ENCODE measurements at regions not wholly inside any gene's neighbourhood (a gene's known extent, or its start where the extent isn't known, plus 50 kb on each side); places are given as distances from the start of the nearest gene placed in this dataset.
A peak's percentile ranks its signal among the peaks of the same experiment; 100 is the strongest.

DNA sequence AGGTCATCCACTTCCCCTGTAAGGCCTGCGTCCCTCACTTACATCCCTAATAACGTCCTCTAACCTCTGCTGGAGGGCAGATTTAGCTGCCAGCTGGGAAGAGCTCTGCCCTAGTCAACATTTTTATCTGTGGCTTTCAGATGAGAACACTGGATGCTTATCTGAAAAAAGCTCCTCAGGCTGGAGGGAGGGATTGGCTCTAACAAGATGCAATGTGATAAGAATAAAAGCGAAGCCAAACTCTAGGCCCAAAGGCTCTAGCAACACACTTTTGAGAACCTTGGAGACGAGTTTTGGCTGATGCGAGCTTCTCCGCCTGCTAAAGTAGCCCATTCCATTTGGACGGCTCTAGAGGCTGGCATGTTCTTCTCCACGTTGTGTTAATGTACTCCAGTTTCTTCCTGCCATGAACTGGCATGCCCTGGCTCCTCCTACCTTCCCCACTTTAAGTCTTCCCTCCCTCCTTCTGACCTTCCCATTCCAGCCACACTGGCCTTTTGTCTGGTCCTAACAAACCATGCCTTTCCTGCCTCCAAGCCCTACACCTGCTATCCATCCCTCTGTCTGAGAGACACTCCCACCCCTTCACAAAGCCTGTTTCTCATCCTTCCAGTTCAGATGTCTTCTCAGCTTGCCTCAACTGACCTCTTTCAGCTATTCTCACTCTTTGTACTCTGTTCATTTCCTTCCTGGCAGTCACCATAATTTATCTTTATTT lies 62.5 kb upstream of the ATRNL1 start:
- ChIA-PET POLR2A (ENCODE audit: partially characterized antibody) (no interaction called here), CTCF (ENCODE audit: partially characterized antibody) (interaction anchor here (0.5 to 1.3 kb wide), 6 partner anchors 11 to 247 kb away, joined by 3 to 5 read pairs (median 4); no protein-coding TSS in a partner anchor)
- H3K79me2 ChIP-seq (ENCODE audit: control insufficient read depth in 1 of 2, insufficient read depth in 2 of 2, low read length in 2 of 2): no peaks in the 10 kb centered on the region
- H3K23me2 ChIP-seq (ENCODE audit: low read depth, low read length): no peaks in the 10 kb centered on the region
- no peak overlapping the region for H3K4me2 ChIP-seq (ENCODE audit: insufficient read depth in 1 of 2, low read depth in 2 of 2, low read length in 2 of 2)
- H3K56ac ChIP-seq (replicated peaks; ENCODE audit: insufficient read length, low read depth, low read length): no peak overlapping the region
- H3K27me3 ChIP-seq (replicated peaks in 1 of 4; ENCODE audit: control insufficient read depth in 3 of 4, extremely low read depth in 1 of 4, insufficient read depth in 3 of 4, low read length in 3 of 4): no peaks in the 10 kb centered on the region
- H3K4ac ChIP-seq (replicated peaks; ENCODE audit: insufficient read length, low read depth, low read length): no peak overlapping the region
- no peak overlapping the region for H2BK120ac ChIP-seq (replicated peaks; ENCODE audit: low read depth, low read length)
- H4K20me1 ChIP-seq (replicated peaks in 1 of 2; ENCODE audit: control insufficient read depth in 1 of 2, insufficient read depth in 2 of 2, low read length in 2 of 2): no peaks in the 10 kb centered on the region
- H3K14ac ChIP-seq (ENCODE audit: insufficient read length): no peak overlapping the region
- H2BK15ac ChIP-seq (ENCODE audit: low read length): no peak overlapping the region
- FAIRE-seq: no peak
- H4K91ac ChIP-seq (replicated peaks; ENCODE audit: insufficient read length, low read length): no peak overlapping the region
- H3K4me3 ChIP-seq (ENCODE audit: extremely low read depth in 1 of 4, insufficient read depth in 2 of 4, low read depth in 3 of 4, low read length in 4 of 4): no peak overlapping the region
- H4K5ac ChIP-seq (ENCODE audit: insufficient read length, low read depth, low read length): no peak overlapping the region
- WGBS, 2 experiments (ENCODE audit: extremely low coverage in 1 of 2, insufficient coverage in 1 of 2, insufficient read length in 1 of 2, insufficient replicate concordance in 2 of 2, low coverage in 1 of 2, low lambda C conversion rate in 2 of 2, missing lambda C conversion rate in 1 of 2): 84% methylated on average over 8 of the region's 8 CpGs; no CpG with 5 or more reads in 1 of the 2 experiments
- H2BK5ac ChIP-seq (ENCODE audit: low read depth, low read length): no peak overlapping the region
- no peaks in the 10 kb centered on the region for H3K4me1 ChIP-seq (replicated peaks in 1 of 4; ENCODE audit: control insufficient read depth in 3 of 4, insufficient read depth in 4 of 4, low read length in 3 of 4)
- H2AK5ac ChIP-seq (ENCODE audit: low read depth, low read length): no peak overlapping the region
- peak overlapping the region; percentile 69 for H2AFZ ChIP-seq (ENCODE audit: low read length)
- no peaks in the 10 kb centered on the region for H3K36me3 ChIP-seq (ENCODE audit: control insufficient read depth in 2 of 4, insufficient read depth in 4 of 4, low read length in 3 of 4)
- no peak overlapping the region for H3K23ac ChIP-seq (ENCODE audit: insufficient read length)
- no peak overlapping the region for H3K9ac ChIP-seq (replicated peaks in 1 of 4; ENCODE audit: extremely low read depth in 1 of 4, low read depth in 3 of 4, low read length in 3 of 4)
- no peak overlapping the region for H3K18ac ChIP-seq (ENCODE audit: extremely low read depth, low read length)
- DNase-seq (ENCODE audit: low read depth in 1 of 2, low spot score in 2 of 2): peak in 1 of 2 experiments; percentile 41
- H3K27ac ChIP-seq (ENCODE audit: low read depth, low read length): no peak overlapping the region
- no peak overlapping the region for H4K8ac ChIP-seq (ENCODE audit: extremely low read depth, insufficient read depth, low read length)
- no peak overlapping the region for H2BK12ac ChIP-seq (ENCODE audit: low read depth, low read length)
- no peaks in the 10 kb centered on the region for H3K9me3 ChIP-seq (ENCODE audit: insufficient read depth in 2 of 2, low read depth in 1 of 2, low read length in 1 of 2)
- H2BK20ac ChIP-seq (ENCODE audit: low read length): no peak overlapping the region
- no peaks in the 10 kb centered on the region for H3K79me1 ChIP-seq (ENCODE audit: low read depth, low read length)
- TF ChIP-seq KDM1A (IDR thresholded peaks at IDR 0.05; ENCODE audit: borderline replicate concordance, low read length): no peak
- TF ChIP-seq CREB1 (IDR thresholded peaks at IDR 0.05): no peak
- no peak for TF ChIP-seq CHD2 (IDR thresholded peaks at IDR 0.05; ENCODE audit: low read length)
- TF ChIP-seq KDM4A (IDR thresholded peaks at IDR 0.05; ENCODE audit: low read depth, low read length, severe bottlenecking): no peak
- TF ChIP-seq RFX5 (IDR thresholded peaks at IDR 0.05; ENCODE audit: borderline replicate concordance, low read depth, low read length): no peak
- TF ChIP-seq ASH2L (IDR thresholded peaks at IDR 0.05; ENCODE audit: low read length): no peak
- TF ChIP-seq SRF (IDR thresholded peaks at IDR 0.05; ENCODE audit: low read depth, low read length): no peak
- TF ChIP-seq SIRT6 (IDR thresholded peaks at IDR 0.05; ENCODE audit: low read length): no peak

Measured in H1 (cell line).